22Rv1 (cell line): ENCODE measurements at regions not wholly inside any gene's neighbourhood (a gene's known extent, or its start where the extent isn't known, plus 50 kb on each side); places are given as distances from the start of the nearest gene placed in this dataset.
"Not testable (repeated sequence)": the region's sequence is repeated elsewhere in the genome, so short reads cannot be mapped to it uniquely, and the experiment has no call there.

ENCODE experiments used
- H3K27ac ChIP-seq: fragments of 450-650 bp; 2 replicates; pipeline ENCODE4 v1.5.1; 2017
- ZFX ChIP-seq: fragments of 450-650 bp; IDR thresholded peaks from 2 replicates; pipeline ENCODE4 v1.6.1; 2017; ENCODE audit warnings: antibody characterized with exemption, borderline replicate concordance
- TF ChIP-seq, protein P1 (sequence below): fragments of 450-650 bp; IDR thresholded peaks from 2 replicates; pipeline ENCODE4 v1.5.1; 2017; ENCODE audit warnings: mild to moderate bottlenecking

DNA sequence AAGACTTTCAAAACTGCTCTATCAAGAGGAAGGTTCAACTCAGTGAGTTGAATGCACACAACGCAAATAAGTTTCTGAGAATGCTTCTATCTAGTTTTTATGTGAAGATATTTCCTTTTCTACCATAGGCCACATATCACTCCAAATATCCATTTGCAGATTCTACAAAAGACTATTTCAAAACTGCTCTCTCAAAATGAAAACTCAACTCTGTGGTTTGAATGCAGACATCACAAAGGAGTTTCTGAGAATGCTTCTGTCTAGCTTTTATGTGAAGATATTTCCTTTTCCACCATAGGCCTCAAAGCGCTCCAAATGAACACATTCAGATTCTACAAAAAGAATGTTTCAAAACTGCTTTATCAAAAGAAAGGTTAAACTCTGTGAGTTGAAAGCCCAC is 1093.1 kb upstream of the DEFB115 start:
- not testable (repeated sequence) for H3K27ac ChIP-seq

DNA sequence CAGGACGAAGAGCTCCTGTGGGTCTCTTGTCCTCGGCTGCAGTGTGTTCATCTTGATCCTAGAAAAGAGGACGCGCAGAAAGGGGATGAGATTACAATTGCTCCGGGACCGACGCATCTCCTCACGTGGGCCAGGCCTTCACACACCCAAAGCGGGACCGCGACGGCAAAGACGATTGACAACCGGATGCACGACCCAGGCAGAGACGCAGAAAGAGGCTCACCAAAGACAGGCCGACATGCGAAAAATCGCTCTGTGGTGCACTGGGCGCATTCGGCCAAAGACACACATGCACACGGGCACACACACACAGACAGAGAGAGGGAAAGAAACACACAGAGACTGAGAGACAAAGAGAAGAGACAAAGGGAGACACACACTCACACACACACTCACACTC is 1089.9 kb upstream of the DEFB115 start:
- H3K27ac ChIP-seq, result no peak overlapping the region
- TF ChIP-seq, protein P1, sequence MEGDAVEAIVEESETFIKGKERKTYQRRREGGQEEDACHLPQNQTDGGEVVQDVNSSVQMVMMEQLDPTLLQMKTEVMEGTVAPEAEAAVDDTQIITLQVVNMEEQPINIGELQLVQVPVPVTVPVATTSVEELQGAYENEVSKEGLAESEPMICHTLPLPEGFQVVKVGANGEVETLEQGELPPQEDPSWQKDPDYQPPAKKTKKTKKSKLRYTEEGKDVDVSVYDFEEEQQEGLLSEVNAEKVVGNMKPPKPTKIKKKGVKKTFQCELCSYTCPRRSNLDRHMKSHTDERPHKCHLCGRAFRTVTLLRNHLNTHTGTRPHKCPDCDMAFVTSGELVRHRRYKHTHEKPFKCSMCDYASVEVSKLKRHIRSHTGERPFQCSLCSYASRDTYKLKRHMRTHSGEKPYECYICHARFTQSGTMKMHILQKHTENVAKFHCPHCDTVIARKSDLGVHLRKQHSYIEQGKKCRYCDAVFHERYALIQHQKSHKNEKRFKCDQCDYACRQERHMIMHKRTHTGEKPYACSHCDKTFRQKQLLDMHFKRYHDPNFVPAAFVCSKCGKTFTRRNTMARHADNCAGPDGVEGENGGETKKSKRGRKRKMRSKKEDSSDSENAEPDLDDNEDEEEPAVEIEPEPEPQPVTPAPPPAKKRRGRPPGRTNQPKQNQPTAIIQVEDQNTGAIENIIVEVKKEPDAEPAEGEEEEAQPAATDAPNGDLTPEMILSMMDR, result no peak
- no peak for TF ChIP-seq ZFX

DNA sequence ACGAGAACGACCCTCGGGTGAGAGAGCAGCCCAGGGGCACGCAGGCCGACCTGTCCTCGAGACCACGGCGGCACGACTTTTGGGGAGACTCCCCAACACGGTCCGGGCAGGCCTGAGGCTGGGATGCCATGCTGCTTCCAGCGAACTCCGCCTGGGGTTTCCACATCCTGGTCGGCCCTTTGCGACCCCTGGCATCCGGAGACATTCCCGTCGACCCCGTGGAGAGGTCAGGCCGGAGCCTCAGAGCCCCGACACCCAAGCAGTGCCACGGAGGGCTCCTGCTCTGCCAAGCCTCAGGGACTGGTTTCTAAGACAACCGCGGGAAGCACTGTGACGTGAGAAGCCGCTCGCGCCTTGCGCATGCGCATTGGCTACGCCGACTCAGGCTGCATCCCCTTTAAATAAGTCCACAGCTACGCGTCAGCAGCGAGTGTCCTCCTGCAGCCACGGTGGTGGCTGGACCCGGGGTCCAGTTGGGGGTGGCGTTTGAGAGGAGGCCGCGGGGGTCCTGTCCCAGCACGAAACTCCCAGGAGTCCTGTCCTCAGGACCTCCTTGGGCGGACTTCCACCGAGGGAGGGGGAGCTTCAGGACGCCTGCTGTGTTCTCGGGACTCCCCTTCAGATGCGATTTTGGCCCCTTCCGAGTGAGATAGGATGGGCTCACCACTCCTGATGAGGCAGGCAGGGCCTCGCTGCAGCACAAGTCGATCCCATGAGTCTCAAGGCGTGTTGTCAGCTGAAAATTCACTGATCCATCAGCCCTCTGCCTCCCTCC is 1089.3 kb upstream of the DEFB115 start:
- H3K27ac ChIP-seq, result no peak overlapping the region
- TF ChIP-seq, protein P1, result no peak
- TF ChIP-seq ZFX, result no peak

DNA sequence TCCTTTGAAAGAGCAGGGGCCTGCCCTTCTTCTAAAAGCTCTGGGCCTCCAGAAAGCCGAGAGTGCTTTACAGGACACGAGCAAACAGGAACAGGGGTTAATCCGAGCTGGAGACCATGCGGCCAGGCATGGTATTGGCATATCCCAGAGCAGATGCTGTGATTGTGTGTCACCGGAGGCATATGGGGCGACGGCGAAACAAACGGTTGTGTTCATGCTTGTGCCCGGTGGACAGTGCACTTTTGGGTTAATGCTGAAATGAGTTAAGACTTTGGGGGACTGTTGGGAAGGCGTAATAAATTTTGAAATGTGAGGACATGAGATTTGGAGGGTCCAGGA is 1088.7 kb upstream of the DEFB115 start:
- TF ChIP-seq, protein P1, result no peak
- no peak for TF ChIP-seq ZFX
- no peak overlapping the region for H3K27ac ChIP-seq

DNA sequence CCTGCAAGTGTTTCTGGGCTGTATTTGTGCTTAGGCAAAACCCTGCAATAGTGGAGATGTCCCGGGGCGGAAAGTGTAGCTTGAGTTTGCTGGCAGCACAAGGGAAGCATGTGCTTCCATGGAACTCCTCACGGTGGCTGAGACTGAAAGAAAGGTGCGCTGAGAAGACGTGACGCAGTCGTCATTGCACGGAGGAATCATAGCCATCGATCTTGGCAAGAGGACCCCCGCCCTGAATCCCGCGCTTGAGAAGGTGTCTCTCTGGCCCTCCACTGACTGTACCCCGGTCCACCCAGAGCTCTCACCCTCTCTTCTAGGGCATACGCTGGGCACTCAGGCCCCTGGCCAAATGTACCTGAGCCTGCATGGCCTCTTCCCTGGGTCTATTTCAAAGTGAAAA is 1081.8 kb upstream of the DEFB115 start:
- H3K27ac ChIP-seq, result no peak overlapping the region

DNA sequence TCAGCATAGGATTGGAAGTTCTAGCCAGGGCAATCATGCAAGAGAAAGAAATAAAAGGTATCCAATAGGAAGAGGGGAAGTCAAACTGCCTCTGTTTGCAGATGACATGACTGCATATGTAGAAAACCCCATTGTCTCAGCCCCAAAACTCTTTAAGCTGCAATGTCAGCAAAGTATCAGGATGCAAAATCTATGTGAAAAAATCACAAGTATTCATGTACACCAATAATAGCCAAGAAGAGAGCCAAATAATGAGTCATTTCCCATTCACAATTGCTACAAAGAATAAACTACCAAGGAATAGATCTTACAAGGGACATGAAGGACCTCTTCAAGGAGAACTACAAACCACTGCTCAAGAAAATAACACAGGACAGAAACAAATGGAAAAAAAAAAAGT is 1074.3 kb upstream of the DEFB115 start:
- H3K27ac ChIP-seq, result not testable (repeated sequence)

More for the DNA sequence above, 1081.8 kb upstream of the DEFB115 start:
- no peak for TF ChIP-seq ZFX
- TF ChIP-seq, protein P1, result no peak

DNA sequence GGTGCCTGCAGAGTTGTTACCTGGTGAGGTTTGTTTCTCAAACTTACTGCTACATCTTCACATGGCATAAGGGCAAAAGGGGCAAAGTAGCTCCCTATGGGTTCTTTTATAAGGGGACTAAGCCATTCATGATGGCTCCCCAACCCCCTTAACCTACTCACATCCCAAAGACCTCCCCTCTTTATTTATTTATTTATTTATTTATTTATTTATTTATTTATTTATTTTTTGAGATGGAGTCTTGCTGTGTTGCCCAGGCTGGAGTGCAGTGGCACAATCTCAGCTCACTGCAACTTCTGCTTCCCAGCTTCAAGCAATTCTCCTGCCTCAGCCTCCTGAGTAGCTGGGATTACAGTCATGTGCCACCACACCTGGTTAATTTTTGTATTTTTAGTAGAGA is 1065.7 kb upstream of the DEFB115 start:
- not testable (repeated sequence) for H3K27ac ChIP-seq

DNA sequence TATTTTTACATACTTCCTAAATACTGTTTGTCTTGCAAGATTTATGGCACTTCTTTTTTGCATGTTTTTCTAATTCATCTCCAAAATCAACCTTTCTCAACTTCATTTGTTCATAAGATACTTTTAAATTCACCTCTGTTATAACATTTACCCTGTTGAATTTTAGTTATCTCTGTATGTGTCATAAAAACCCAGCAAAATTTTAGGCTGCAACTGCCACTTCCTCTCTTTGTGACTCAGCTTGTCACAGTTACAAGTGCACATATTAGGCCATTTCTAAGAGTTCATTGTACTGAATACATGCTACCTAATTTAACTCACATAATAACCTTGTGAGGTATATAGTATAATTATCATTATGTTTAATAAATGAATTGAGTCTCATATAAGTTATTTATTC is 1023.0 kb upstream of the DEFB115 start:
- not testable (repeated sequence) for H3K27ac ChIP-seq

DNA sequence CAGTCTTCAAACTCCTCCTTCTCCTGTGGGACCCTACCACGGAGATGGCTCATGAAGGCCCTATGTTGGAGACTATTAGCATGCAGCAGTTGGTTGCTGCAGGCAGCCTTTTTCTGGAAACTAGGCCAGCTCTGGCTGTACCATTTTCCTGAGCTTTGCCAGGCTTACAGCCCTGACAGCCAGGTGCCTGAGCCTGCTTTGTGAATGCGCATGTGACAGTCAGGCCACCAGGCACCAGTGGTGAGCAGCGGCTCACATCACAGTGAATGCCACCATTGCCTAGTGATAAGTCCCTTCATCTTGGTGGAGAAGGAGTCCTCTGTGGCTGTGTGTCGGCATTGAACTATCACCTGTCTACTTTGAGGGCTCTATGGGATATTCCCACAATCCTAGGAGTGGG is 982.4 kb upstream of the DEFB115 start:
- not testable (repeated sequence) for H3K27ac ChIP-seq

DNA sequence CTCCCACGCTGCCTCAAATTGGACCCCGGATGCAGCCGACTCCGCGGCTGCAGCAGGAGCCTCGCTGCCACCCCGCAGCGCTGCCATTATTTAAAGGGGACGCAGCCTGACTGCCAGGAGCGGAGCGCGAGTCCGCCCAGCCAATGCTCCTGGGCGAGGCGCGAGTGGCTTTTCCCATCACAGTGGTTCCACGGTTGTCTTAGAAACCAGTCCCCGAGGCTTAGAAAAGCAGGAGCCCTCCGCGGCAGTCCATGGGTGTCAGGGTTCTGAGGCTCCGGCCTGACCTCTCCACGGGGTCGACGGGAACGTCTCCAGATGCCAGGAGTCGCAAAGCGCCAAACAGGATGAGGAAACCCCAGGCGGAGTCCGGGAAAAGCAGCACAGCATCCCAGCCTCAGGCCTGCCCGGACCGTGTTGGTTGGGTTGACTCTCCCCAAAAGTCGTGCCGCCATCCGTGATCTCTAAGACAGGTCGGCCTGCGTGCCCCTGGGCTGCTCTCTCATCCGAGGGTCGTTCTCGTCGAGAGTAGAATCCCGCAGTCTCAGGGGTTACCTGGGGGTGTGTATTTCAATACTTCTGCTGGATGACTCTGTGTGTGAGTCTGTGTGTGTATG is 975.8 kb upstream of the DEFB115 start:
- H3K27ac ChIP-seq, result no peak overlapping the region
- TF ChIP-seq ZFX, result no peak
- TF ChIP-seq, protein P1, result no peak

DNA sequence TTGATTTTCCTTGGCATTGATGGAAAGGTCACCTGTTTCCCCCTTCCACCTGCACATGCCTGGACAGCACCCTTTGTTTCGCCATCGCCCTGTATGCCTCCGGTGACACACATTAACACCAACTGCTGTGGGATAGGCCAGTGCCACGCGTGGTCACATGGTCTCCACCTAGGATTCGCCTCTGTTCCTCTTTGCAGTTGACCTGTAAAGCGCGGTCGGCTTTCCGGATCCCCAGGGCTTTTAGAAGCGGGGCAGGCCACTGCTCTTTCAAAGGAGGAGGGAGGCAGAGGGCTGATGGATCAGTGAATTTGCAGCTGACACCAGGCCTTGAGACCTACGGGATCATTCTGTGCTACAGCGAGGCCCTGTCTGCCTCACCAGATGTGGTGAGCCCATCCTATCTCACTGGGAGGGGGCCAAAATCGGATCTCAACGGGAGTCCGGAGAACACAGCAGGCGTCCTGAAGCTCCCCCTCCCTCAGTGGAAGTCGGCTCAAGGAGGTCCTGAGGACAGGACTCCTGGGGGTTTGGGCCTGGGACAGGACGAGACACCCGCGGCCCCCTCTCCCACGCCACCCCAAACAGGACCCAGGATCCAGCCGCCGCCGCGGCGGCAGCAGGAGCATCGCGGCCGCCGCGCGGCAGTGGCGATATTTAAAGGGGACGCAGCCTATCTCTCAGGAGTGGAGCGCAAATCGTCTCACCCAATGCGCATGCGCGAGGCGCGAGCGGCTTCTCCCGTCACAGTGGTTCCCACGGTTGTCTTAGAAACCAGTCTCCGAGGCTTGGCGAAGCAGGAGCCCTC is 973.8 kb upstream of the DEFB115 start:
- not testable (repeated sequence) for H3K27ac ChIP-seq
